ELF-1 (cell line): ENCODE measurements at regions not wholly inside any gene's neighbourhood (a gene's known extent, or its start where the extent isn't known, plus 50 kb on each side); places are given as distances from the start of the nearest gene placed in this dataset.
"Not testable (repeated sequence)": the region's sequence is repeated elsewhere in the genome, so short reads cannot be mapped to it uniquely, and the experiment has no call there.

Experiments used
- DNase-seq: peaks from one replicate; pipeline ENCODE4 v3.0.0-alpha.2; 2016; ENCODE audit warnings: low read depth, low spot score

GRCh38 chr3:140752499-140752898 is 74.6 kb downstream of the TRIM42 start:
- DNase-seq = no peak

- DNase-seq = no peak
These were observed 76.2 kb downstream of the TRIM42 start for GRCh38 chr3:140753865-140754754.

- no peak for DNase-seq
These were observed 77.1 kb downstream of the TRIM42 start for GRCh38 chr3:140754936-140755335.

GRCh38 chr3:140756240-140757016 is 78.6 kb downstream of the TRIM42 start:
- no peak for DNase-seq

- DNase-seq = no peak
These were observed 81.1 kb downstream of the TRIM42 start for GRCh38 chr3:140758791-140759444.

- no peak for DNase-seq
These were observed 82.6 kb downstream of the TRIM42 start for GRCh38 chr3:140760324-140761075.

- no peak for DNase-seq
These were observed 83.3 kb downstream of the TRIM42 start for GRCh38 chr3:140761076-140761639.

- no peak for DNase-seq
These were observed 84.9 kb downstream of the TRIM42 start for GRCh38 chr3:140762746-140763145.

GRCh38 chr3:140763532-140763931 is 85.7 kb downstream of the TRIM42 start:
- no peak for DNase-seq

- DNase-seq = no peak
These were observed 87.4 kb downstream of the TRIM42 start for GRCh38 chr3:140765246-140765645.

GRCh38 chr3:140766465-140766864 is 88.6 kb downstream of the TRIM42 start:
- DNase-seq = no peak

GRCh38 chr3:140767566-140767965 is 89.7 kb downstream of the TRIM42 start:
- no peak for DNase-seq

GRCh38 chr3:140768941-140769340 is 91.1 kb downstream of the TRIM42 start:
- DNase-seq = no peak

GRCh38 chr3:140769951-140770350 is 92.1 kb downstream of the TRIM42 start:
- DNase-seq = no peak

- DNase-seq = no peak
These were observed 93.3 kb downstream of the TRIM42 start for GRCh38 chr3:140770977-140771667.

GRCh38 chr3:140777631-140778233 is 99.9 kb downstream of the TRIM42 start:
- DNase-seq = no peak

GRCh38 chr3:140791368-140791767 is 113.5 kb downstream of the TRIM42 start:
- no peak for DNase-seq

GRCh38 chr3:140794507-140794906 is 116.6 kb downstream of the TRIM42 start:
- DNase-seq = no peak

GRCh38 chr3:140802898-140803297 is 125.0 kb downstream of the TRIM42 start:
- DNase-seq = not testable (repeated sequence)

- peak; percentile 28 for DNase-seq
These were observed 131.5 kb downstream of the TRIM42 start for GRCh38 chr3:140809316-140809715.
